Activated CD4-positive, CD25-positive, alpha-beta regulatory T cell treated with anti-CD3 and anti-CD28 coated beads, Interleukin-2, amount 50 U/mL, for 24 hours (primary cell): ENCODE measurements at regions not wholly inside any gene's neighbourhood (a gene's known extent, or its start where the extent isn't known, plus 50 kb on each side); places are given as distances from the start of the nearest gene placed in this dataset.

Experiments used
- ATAC-seq, 2 donors: fragments of 150-1000 bp; cut with Tn5 transposase; one replicate each; pipeline ENCODE4 v1.10.0; 2021; ENCODE audit warnings: mild to moderate bottlenecking in 1 of 2, moderate library complexity in 1 of 2

DNA sequence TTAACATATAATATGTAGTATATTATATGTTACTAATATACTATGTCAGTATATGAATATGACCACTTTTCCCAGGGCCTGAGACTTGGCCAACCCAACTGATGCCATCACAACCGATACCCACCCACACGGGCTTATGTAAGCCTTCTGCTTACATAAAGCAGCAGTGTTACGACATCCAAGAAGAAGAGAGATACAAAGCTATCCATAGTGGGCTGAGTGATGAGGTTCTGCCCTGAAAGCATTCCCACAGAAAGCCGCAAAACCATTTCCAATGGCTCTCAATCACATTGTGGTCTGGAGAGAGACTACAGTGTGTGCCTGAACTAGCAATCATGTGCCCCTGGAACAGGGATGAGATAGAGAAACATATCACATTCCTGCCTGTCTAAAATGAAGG lies 177.9 kb downstream of the PLOD2 start:
- no peak for ATAC-seq
